ENCODE measurements at regions not wholly inside any gene's neighbourhood (a gene's known extent, or its start where the extent isn't known, plus 50 kb on each side); places are given as distances from the start of the nearest gene placed in this dataset.
"Not testable (repeated sequence)": the region's sequence is repeated elsewhere in the genome, so short reads cannot be mapped to it uniquely, and the experiment has no call there.

DNA sequence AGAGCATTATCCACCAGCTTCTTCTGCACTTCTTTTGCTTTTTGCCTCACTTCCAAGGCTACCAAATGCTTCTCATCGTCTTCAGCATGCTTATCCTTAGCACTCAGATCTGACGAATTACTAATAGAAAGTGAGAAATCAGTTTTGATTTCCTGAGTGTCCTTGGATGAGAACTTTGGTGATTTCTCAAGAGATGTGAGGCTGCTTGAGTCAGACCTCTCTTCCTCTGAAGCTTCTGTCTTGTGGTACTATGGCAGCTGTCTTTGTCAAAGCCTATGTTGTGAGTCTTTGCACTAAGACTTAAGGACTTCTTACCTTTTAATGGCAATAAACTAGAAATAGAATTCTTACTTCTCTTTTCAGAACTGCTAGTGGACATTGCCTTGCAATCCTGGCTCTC is 169.9 kb downstream of the CPE start:
- DNase-seq (ENCODE audit: low read depth): no peak

DNA sequence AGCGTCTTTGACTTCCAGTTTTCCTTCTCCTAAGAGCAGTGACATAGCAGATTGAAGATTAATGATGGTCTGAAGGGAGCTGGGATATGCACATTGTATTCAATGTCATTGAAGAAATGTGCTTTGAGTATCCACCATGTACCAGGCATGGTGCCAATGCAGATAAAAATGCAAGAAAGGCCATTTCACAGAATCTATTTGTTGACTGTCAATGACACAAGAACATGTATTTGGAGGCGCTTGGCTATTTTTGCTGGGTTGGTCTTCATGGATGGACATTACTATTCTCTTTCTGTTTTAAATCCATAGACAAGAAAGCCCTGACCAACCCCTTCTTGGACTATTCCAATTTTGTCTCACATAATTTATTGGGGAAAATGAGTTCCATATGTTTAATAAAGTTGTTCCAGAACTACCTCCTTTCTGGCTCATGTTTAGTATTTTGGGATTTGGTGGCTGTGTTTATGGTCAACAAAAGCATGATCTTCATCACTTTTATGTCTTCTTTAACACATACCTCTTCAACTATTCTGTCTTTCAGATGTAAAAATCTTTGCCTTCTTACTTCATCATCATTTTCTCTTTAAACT is 174.5 kb downstream of the CPE start:
- no peak for DNase-seq (ENCODE audit: low read depth)

DNA sequence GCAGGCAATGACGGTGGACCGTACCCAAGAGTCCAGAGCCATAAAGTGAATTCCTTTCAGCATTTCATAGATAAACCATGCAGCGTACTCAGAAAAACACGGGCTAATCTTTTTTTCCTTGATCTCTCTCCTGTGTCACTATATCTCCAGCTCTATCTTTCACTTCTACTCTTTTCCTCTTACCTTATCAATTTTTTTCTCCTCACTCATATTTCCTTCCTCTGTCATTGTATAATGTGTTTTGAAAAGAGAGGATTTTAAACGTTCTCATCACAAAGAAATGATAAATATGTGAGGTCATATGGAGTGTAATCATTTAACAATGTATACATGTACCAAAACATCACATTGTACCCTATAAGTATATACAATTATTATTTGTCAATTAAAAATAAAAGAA is 176.5 kb downstream of the CPE start:
- no peak for DNase-seq (ENCODE audit: low read depth)

DNA sequence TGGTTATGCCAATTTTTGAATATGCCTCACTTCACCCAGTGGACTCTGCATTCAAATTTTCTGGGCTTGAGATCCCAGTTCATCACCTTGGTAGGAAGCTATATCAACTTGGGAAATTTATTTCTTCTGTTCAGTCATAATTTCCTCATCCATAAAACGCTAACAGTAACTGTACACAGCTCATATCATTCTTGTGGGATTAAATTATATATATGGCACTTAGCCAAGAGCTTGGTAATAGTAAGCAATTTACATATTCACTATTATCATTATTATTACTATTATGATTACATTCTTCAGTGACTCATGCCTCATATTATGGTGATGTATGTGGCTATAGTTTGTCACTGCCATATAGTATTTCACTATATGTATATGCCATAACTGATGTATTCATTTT is 177.6 kb downstream of the CPE start:
- DNase-seq (ENCODE audit: low read depth): no peak

DNA sequence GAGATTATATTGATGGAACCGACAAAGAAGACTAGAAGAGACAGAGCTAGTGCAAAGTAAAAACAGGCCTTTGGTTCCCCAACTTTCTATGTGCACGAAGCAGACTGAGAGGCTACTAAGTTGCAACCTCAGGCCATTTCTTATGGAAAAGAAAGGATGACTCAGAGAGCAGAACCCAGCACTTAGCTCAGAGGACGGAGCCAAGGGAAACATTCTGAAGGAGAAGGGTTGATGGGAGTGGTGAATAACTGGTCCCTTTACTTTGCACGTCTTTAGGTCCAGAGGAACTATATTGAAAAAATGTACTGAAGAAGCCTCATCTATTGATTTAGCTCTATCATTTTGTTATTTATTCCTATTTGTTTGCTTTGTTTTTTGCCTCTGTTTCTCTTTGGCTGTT is 182.1 kb downstream of the CPE start:
- DNase-seq (ENCODE audit: low read depth): peak; percentile 36

DNA sequence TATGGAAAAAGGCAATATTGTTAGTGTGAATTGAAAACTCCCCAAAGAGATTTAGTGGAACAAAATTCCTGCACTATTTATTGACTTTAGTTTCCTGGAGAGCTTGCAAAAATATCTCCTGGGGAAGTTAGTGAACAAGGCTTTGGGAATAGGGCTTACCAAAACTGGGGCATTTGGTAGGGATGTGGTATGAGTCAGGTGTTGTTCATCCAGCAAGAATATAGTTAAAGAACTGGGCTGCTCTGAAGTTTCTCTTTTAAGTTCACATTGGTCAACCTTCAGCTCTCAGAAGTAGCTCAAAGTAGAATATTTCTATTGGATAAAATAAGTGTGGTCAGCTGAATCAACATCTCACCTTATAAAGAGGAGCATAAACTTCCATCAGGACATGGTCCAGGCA is 185.0 kb downstream of the CPE start:
- peak; percentile 28 for DNase-seq (ENCODE audit: low read depth)

DNA sequence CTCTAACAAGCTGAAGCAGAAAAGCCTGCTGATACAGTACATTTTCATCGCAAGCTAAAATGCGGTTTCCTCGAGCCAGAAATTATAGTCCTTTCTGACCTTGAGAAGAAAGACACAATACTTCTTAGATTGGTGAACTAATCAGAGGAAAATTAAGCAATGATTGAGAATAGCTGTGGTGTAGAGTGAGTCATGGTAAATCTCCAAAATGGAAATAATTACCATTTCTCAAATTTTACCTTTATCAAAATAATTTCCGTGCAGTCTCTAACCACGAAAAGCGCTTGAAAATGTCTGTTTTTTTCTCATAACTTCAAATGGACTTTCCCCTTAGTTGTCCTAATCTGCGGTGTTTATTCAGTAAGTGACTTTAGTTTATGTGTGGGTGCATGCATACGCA is 190.2 kb downstream of the CPE start:
- DNase-seq (ENCODE audit: low read depth): no peak

DNA sequence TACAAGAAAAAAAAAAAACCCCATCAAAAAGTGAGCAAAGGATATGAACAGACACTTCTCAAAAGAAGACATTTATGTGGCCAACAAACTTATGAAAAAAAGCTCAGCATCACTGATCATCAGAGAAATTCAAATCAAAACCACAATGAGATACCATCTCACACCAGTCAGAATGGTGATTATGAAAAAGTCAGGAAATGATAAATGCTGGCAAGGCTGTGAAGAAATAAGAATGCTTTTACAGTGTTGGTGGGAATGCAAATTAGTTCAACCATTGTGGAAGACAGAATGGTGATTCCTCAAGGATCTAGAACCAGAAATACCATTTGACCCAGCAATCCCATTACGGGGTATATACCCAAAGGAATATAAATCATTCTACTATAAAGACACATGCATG is 192.7 kb downstream of the CPE start:
- DNase-seq (ENCODE audit: low read depth): not testable (repeated sequence)

DNA sequence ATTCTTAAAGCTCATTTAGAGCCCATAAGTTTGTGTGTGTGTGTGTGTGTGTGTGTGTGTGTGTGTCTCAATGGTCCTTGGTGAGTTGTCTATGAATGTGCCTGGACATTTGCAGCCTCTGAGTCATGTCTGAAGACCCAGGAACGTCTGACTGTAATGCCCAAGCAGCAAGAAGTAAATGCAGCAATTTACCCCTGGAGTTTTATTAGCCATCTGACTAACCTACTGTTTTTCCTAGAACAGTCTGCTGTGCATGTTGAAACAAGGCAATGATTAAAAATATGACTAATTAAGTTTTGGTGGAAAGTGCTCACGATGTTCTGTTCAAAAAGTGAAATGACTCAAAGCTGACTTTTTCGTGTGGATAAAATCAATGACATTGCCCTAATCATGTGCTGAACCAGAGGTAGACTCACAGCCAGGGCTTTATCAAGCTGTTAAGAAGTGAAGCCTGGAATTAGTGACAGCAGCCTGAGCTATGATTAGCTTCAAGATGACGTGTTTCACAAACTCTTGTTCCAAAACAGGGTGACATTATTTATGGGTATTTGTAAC is 201.6 kb downstream of the CPE start:
- DNase-seq (ENCODE audit: low read depth): peak; percentile 81

DNA sequence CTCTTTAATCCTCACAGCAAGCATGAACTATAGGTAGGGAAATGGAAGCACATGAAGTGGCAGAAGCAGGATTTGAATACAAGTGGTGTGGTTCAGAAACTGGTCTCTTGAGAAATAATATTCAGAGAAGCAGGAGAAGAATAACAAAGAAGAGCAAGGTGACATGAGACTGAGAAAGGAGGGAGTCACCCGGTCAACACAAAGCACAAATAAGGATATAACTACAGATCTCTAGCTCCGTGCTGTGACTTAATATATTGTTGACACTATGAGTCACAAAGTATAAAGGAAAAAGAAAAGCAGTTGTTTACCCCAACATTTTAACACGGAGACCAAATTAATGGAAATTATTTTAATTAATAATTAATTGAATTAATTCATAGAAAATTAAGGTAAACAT is 204.5 kb downstream of the CPE start:
- no peak for DNase-seq (ENCODE audit: low read depth)

DNA sequence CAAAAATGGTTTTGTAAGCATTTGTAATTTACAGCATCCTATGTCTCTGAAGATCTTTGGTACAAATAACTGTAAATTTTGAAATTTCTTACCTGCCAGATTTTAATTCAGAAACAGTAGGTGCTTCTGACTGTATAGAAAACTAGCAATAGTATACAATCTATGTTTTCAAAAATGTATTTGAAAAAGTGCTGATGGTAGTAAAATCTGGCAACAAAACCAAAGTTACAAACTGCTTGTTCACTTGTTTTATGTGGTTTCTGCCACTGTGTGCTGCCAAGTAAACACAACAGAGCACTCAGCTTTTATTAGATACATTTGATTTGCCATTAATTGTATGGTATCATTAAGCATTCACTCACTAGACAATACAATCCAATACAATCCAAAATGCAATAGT is 206.1 kb downstream of the CPE start:
- DNase-seq (ENCODE audit: low read depth): no peak

DNA sequence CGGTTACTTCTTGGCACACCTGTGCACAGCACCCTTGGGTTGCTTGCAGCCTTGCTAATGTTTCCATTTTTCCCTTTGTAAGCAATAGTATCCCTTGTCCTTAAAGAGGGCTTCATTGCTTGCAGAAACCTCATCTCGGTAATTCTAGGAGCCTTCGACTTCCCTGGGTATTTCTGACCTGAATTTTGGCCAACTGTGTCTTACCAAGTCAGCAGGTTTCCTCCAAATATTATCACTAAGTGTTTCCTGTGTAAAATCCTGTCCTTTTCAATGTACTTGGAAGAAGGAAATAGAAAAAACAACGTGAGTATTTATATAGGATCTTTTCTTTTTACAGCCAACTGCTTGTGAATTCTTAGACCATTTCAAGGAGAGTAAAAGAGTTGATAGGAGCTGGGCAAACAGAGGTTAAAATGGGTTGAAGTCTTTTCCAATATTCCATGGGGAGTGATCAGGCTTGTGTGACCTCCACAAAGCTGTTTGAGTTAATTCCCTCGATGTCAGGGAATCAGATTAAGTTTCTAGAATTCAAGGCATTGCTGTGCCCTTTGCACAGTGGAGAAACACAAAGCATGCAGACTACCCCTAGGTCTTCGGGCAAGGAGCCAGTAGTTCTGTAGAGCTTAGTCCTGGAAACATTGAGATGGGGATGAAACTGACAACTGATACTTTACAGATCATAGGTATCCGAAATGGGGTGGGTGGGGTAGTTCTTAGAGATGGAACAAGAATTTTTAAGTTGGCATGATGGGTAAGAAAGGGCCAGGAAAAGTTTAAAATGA is 209.9 kb downstream of the CPE start:
- DNase-seq (ENCODE audit: low read depth): no peak

DNA sequence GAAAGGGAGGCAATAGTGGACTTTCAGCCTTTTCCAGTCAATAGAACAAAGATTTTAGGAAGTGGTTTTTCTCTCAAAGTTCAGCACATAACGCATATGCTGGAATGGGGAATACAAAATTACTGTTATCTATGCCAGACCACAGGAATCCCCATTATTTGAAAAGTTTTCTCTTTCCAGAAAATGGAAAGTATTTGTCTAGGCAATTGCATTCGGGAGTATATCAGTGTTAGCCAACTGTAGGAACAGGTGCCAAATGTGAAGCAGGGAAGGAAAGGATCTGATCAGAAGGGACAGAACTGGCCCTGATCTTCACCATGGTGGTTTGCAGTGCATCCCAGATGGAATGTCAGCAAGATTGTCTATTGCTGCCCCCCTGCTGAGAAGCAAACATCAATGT is 213.6 kb downstream of the CPE start:
- no peak for DNase-seq (ENCODE audit: low read depth)

DNA sequence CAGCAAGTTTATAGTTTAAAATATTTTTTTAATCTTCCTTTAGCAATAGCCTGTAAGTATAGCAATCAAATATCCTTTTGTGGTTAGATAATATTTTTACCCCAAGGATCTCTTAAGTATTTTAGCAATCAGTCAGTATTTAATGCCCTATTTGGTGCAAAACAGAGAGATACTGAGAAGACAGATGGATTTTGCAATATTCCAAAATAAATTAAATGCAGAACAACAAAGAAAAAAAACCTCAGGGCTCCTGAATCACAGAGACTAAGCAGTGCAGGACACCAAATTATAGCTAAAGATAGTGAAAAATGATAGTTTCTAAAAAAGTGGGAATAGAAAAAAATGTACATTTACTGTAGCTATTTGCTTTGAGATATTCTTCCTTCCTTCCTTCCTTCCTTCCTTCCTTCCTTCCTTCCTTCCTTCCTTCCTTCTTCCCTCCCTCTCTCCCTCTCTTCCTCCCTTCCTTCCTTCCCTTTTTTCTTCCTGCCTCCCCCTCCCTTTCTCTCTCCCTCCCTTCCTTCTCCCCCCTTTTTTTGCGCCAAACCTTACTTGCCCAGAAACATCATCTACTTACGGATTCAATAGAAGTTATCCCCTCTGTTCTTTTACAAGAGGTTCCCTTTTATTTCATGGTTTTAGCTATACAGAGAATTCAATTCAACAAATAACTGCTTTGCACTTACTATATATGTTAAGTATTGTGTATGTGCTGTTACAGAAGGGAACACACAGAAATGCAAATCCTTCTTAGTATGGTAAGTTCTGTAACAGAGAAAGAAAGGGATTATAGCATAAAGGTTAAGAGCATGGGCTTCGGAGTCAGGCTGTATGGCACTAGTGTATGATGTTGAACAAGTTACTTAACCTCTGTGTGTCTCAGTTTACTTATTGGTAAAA is 219.0 kb downstream of the CPE start:
- no peak for DNase-seq (ENCODE audit: low read depth)

DNA sequence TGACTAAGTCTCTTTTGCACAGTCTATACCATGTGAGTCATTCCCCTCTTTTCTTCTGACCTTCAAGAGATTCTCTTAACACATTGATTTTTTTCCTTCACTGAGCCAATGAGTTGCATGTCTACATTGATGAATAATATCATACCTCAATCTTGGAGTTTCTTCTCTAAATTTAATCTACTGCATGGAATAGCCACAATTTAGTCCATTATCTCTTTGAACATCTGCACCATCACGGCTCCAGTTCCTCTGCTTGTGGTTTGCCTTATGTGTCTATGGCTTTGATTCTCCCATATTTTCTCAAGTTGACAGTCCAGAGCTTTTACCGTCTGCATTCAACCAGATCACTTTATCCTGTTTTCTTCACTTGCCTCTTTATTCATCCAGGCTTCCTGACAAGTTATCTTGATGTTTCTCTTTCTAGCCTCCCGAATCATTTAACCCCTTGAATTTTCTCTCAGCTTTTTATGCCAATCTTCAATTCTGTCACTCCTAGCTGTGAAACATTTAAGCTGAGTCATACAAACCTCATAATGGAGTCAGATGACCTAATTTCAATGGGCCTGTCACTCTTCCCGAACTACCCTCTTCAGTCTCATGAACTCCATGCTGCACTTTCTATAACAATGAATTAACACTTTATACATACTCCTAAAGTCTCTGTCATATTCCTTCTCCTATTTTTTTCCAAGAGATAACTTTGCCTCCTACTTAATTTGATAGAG is 222.3 kb downstream of the CPE start:
- DNase-seq (ENCODE audit: low read depth): no peak

DNA sequence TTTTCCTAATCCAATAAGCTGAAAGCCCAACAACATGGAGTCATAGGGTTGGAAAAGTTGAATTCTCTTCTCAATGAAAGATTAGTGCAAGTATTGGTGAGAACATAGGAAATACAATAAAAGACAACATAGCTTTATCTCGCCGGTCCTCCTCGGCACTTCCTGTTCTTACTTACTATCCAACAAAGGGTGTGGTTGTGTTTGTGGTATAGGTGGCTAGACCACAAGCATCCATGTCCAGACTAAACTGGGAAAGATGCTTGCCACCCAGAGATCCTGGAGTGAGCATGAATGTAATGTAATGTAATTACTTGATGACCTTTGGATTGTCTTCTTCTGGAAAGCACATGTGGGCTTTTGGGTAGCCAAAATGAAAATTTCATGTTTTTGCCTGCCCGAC is 223.8 kb downstream of the CPE start:
- no peak for DNase-seq (ENCODE audit: low read depth)

DNA sequence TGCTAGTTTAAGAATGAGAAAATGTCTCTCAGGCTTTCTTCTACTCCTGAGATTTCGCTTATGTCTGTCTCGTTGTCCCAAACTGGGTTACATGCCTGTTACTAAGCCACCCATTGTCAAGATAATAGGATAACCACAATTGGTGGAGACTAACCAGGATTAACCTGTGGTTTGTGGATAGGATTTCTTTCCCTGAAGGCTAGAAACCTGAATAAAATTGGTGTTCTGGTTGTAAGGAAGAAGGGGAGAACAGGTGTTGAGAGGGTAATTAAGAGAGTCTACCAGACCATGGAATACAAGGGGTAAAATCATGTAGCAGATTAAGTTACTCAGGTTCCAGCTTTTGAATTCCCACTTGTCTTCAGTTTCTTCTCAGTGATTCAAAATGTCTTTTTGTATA is 225.4 kb downstream of the CPE start:
- no peak for DNase-seq (ENCODE audit: low read depth)

DNA sequence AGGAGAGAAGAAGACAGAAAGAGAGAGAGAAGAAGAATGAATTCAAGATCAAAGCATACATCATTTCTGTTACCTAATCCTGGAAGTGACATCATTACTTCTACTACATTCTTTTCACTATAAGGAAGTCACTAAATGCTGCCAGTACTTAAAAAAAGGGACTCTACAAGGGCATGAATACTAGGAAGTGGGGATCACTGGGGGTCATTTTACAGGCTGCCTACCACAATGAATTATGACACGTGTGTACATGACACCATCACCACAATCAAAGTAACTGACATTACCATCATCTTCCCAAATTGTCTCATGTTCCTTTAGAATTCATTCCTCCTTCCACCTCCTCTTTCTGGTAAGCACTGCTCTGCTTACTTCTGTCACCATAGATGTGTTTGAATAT is 227.0 kb downstream of the CPE start:
- no peak for DNase-seq (ENCODE audit: low read depth)

DNA sequence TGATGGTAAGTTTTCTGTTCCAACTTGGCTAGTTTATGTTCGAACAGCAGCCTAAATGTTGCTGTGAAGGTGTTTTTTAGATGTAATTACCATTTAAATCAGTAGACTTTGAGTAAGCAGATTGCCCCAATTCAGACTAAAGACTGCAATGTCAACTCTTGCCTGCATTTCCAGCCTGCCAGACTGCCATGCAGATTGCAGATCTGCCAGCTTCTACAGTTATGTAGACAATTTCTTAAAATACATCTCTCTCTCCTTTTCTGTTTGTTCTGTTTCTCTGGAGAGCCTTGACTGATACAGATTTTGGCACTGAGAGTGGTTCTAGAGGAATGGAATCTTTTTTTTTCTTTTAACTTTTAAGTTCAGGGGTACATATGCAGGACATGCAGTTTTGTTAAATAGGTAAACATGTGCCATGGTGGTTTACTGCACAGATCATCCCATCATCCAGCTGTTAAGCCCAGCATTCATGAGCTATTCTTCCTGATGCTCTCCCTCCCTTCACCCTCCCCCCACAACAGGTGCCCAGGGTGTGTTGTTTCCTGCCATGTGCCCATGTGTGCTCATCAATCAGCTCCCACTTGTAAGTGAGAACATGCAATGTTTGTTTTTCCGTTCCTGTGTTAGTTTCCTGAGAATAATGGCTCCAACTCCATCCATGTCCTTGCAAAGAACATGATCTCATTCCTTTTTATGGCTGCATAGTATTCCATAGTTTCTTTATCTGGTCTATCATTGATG is 227.8 kb downstream of the CPE start:
- DNase-seq (ENCODE audit: low read depth): no peak

DNA sequence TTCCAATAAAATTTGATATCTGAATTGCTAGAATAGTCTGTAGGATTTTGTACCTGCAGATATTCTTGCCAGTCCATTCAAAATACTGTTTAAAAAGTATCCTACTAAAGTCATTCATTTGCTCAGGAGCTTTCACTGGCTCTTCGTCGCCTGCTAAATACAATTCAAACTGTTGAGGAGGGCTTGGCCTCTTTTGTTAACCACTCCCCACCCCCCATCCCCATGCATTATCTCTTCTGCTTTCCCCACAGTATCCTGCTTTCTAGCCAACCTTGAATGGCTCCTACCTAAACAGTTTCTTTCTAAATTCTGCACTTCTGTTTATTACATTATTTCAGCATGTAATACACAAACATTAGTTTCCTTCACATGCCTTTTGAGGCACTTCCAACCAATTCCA is 230.8 kb downstream of the CPE start:
- DNase-seq (ENCODE audit: low read depth): no peak
